B cell (primary cell): ENCODE measurements at regions not wholly inside any gene's neighbourhood (a gene's known extent, or its start where the extent isn't known, plus 50 kb on each side); places are given as distances from the start of the nearest gene placed in this dataset.

Experiments used
- EZH2 ChIP-seq: IDR thresholded peaks from 2 replicates; pipeline ENCODE4 v1.6.1; 2012; ENCODE audit warnings: borderline replicate concordance, low read depth, mild to moderate bottlenecking, moderate library complexity, low read length; ENCODE audit not compliant: insufficient read depth, poor library complexity, severe bottlenecking
- TF ChIP-seq, protein P1 (sequence below): fragments of 200-600 bp; IDR thresholded peaks from one replicate; pipeline ENCODE4 v1.8.0; 2022; ENCODE audit warnings: antibody characterized with exemption, mild to moderate bottlenecking

DNA sequence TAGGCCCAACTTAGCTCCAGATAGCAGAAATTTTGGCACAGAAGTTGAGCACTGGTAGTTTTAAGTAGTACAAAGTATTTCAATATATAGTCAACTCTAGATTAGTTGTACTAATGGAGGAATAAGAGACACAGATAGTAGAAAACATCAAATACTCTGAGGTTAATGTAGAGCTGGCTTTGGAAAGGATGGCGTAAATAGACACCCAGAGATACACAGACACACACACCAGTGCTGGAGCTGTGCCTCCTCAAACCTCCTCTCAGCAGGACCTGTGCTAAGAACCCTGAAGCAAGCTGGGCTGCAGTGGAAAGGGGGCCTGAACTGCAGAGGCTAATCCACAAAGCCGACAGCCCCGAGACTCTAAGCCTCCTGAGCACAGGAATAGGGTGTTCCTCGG lies 67.0 kb upstream of the EDEM3 start:
- TF ChIP-seq, protein P1, sequence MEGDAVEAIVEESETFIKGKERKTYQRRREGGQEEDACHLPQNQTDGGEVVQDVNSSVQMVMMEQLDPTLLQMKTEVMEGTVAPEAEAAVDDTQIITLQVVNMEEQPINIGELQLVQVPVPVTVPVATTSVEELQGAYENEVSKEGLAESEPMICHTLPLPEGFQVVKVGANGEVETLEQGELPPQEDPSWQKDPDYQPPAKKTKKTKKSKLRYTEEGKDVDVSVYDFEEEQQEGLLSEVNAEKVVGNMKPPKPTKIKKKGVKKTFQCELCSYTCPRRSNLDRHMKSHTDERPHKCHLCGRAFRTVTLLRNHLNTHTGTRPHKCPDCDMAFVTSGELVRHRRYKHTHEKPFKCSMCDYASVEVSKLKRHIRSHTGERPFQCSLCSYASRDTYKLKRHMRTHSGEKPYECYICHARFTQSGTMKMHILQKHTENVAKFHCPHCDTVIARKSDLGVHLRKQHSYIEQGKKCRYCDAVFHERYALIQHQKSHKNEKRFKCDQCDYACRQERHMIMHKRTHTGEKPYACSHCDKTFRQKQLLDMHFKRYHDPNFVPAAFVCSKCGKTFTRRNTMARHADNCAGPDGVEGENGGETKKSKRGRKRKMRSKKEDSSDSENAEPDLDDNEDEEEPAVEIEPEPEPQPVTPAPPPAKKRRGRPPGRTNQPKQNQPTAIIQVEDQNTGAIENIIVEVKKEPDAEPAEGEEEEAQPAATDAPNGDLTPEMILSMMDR, result no peak
- TF ChIP-seq EZH2, result no peak
